ENCODE measurements at regions not wholly inside any gene's neighbourhood (a gene's known extent, or its start where the extent isn't known, plus 50 kb on each side); places are given as distances from the start of the nearest gene placed in this dataset.
A peak's percentile ranks its signal among the peaks of the same experiment; 100 is the strongest.

- DNase-seq: no peak
Observed at GRCh38 chr17:77849239-77849638, 109.3 kb upstream of the TNRC6C start.

GRCh38 chr17:77851921-77852320, 106.6 kb upstream of the TNRC6C start:
- DNase-seq: no peak

- DNase-seq: no peak
Observed at GRCh38 chr17:77852731-77853130, 105.8 kb upstream of the TNRC6C start.

- DNase-seq: no peak
Observed at GRCh38 chr17:77853191-77853977, 105.1 kb upstream of the TNRC6C start.

GRCh38 chr17:77854083-77854758, 104.3 kb upstream of the TNRC6C start:
- DNase-seq: no peak

- DNase-seq: no peak
Observed at GRCh38 chr17:77854759-77855745, 103.5 kb upstream of the TNRC6C start.

- DNase-seq: no peak
Observed at GRCh38 chr17:77856551-77857305, 101.8 kb upstream of the TNRC6C start.

- DNase-seq: no peak
Observed at GRCh38 chr17:77857306-77857555, 101.3 kb upstream of the TNRC6C start.

GRCh38 chr17:77857613-77858012, 100.9 kb upstream of the TNRC6C start:
- DNase-seq: no peak

- DNase-seq: no peak
Observed at GRCh38 chr17:77858291-77859034, 100.0 kb upstream of the TNRC6C start.

GRCh38 chr17:77859035-77859810, 99.3 kb upstream of the TNRC6C start:
- DNase-seq: no peak

- DNase-seq: no peak
Observed at GRCh38 chr17:77861133-77861695, 97.3 kb upstream of the TNRC6C start.

- DNase-seq: no peak
Observed at GRCh38 chr17:77861981-77862645, 96.4 kb upstream of the TNRC6C start.

- no peak for DNase-seq
Observed at GRCh38 chr17:77862890-77863813, 95.4 kb upstream of the TNRC6C start.

GRCh38 chr17:77863814-77864161, 94.7 kb upstream of the TNRC6C start:
- no peak for DNase-seq

GRCh38 chr17:77864234-77865111, 94.0 kb upstream of the TNRC6C start:
- DNase-seq: peak; percentile 66

GRCh38 chr17:77865112-77865611, 93.3 kb upstream of the TNRC6C start:
- DNase-seq: peak; percentile 94

- DNase-seq: no peak
Observed at GRCh38 chr17:77865716-77866115, 92.8 kb upstream of the TNRC6C start.
